HCT116 (cell line): ENCODE measurements at regions not wholly inside any gene's neighbourhood (a gene's known extent, or its start where the extent isn't known, plus 50 kb on each side); places are given as distances from the start of the nearest gene placed in this dataset.

Experiments
- ATAC-seq: fragments of 200-7000 bp; cut with Tn5 transposase; 2 replicates; pipeline ENCODE4 v1.9.1; 2020; ENCODE audit warnings: mild to moderate bottlenecking, moderate library complexity
- BruUV-seq: library from RNA; stranded (reverse); fragments of 400-500 nt; replicated peaks from 2 replicates; lab custom pipeline; 2021; lab: Mats Ljungman, UMichigan
- CTCF ChIA-PET: fragments of 300-600 bp; sonication (Branson Sonifier 250); formaldehyde crosslinking; loops from one replicate; lab custom pipeline; 2021; ENCODE audit warnings: antibody characterized with exemption; lab: Charles Lee
- POLR2A ChIA-PET: fragments of 300-600, 350-600 bp; sonication (Branson Sonifier 250); formaldehyde crosslinking; loops from one replicate; lab custom pipeline; 2021; ENCODE audit warnings: antibody characterized with exemption; lab: Charles Lee
- RAD21 ChIA-PET, 2 experiments: fragments of 300-600 bp; sonication (Branson Sonifier 250); formaldehyde crosslinking; loops; one replicate each; lab custom pipeline; 2023; ENCODE audit warnings: low total read pairs in 2 of 2; ENCODE audit not compliant: uncharacterized antibody in 2 of 2, unreplicated experiment in 2 of 2, low non-redundant PET in 1 of 2; lab: Charles Lee
- DNase-seq: peaks from one replicate; pipeline ENCODE4 v3.0.0-alpha.2; 2010; ENCODE audit warnings: low read depth, low spot score
- H2AFZ ChIP-seq: fragments of 200-600 bp; shearing (Covaris generic), sonication (generic); 2 replicates; pipeline ENCODE4 v1.6.1; 2017; ENCODE audit warnings: low read depth, mixed run types, mixed read lengths, antibody characterized with exemption, low read length; ENCODE audit not compliant: poor library complexity, severe bottlenecking
- H3K27ac ChIP-seq: 2 replicates; pipeline ENCODE4 v1.5.1; 2012; ENCODE audit warnings: low read depth, low read length
- H3K27me3 ChIP-seq: fragments of 200-600 bp; sonication (generic); 2 replicates; pipeline ENCODE4 v1.6.1; 2016; ENCODE audit warnings: mixed run types, low read length, mixed read lengths; ENCODE audit not compliant: insufficient read depth
- H3K36me3 ChIP-seq, 2 experiments: fragments of 200-500 bp in 1 of 2; fragments of 200-600 bp in 1 of 2; sonication (Bioruptor generic) in 1 of 2; sonication (generic) in 1 of 2; 2 replicates each; pipeline versions ENCODE4 v1.5.1 to v1.6.1; 2014 to 2016; ENCODE audit warnings: low read length in 2 of 2, inconsistent platforms in 1 of 2, mixed read lengths in 1 of 2, mixed run types in 1 of 2; ENCODE audit not compliant: insufficient read depth in 2 of 2, control insufficient read depth in 1 of 2
- H3K4me1 ChIP-seq, 2 experiments: fragments of 200-600 bp in 1 of 2; sonication (generic) in 1 of 2; 2 replicates each; pipeline versions ENCODE4 v1.5.1 to v1.6.1; 2012 to 2017; ENCODE audit warnings: low read length in 2 of 2, inconsistent platforms in 1 of 2, mild to moderate bottlenecking in 1 of 2, mixed read lengths in 1 of 2, mixed run types in 1 of 2, moderate library complexity in 1 of 2; ENCODE audit not compliant: insufficient read depth in 2 of 2, control insufficient read depth in 1 of 2
- H3K4me2 ChIP-seq: fragments of 200-600 bp; sonication (generic); 2 replicates; pipeline ENCODE4 v1.6.1; 2017; ENCODE audit warnings: mixed run types, low read length, mixed read lengths
- H3K4me3 ChIP-seq, 2 experiments: fragments of 200-600 bp in 1 of 2; sonication (generic) in 1 of 2; replicated peaks in 1 of 2; 2 replicates each; pipeline ENCODE4 v1.5.1; 2011 to 2016; ENCODE audit warnings: low read length in 2 of 2, control low read depth in 1 of 2, low read depth in 1 of 2, mild to moderate bottlenecking in 1 of 2, mixed read lengths in 1 of 2, mixed run types in 1 of 2
- H3K79me2 ChIP-seq: fragments of 200-600 bp; sonication (generic); 2 replicates; pipeline ENCODE4 v1.6.1; 2017; ENCODE audit warnings: mild to moderate bottlenecking, mixed run types, low read length, moderate library complexity, mixed read lengths; ENCODE audit not compliant: insufficient read depth
- H3K9ac ChIP-seq: fragments of 200-600 bp; sonication (generic); 2 replicates; pipeline ENCODE4 v1.6.1; 2016; ENCODE audit warnings: low read length, mixed read lengths
- H3K9me2 ChIP-seq: fragments of 200-600 bp; sonication (generic), shearing (Covaris generic); 2 replicates; pipeline ENCODE4 v1.6.1; 2017; ENCODE audit warnings: mixed run types, mild to moderate bottlenecking, moderate library complexity; ENCODE audit not compliant: insufficient read depth
- H3K9me3 ChIP-seq, 2 experiments: fragments of 200-500 bp in 1 of 2; fragments of 200-600 bp in 1 of 2; sonication (Bioruptor generic) in 1 of 2; sonication (generic) in 1 of 2; 2 replicates each; pipeline ENCODE4 v1.6.1; 2014 to 2017; ENCODE audit warnings: low read length in 2 of 2, mixed read lengths in 2 of 2, inconsistent platforms in 1 of 2, low read depth in 1 of 2, mild to moderate bottlenecking in 1 of 2, mixed run types in 1 of 2, moderate library complexity in 1 of 2; ENCODE audit not compliant: control insufficient read depth in 1 of 2, insufficient read depth in 1 of 2
- H4K20me1 ChIP-seq: fragments of 200-600 bp; sonication (generic), shearing (Covaris generic); 2 replicates; pipeline ENCODE4 v1.6.1; 2017; ENCODE audit warnings: mixed run types, mild to moderate bottlenecking, moderate library complexity; ENCODE audit not compliant: insufficient read depth
- ATF3 ChIP-seq: IDR thresholded peaks from 2 replicates; pipeline ENCODE4 v1.6.1; 2012
- FOSL1 ChIP-seq: IDR thresholded peaks from 2 replicates; pipeline ENCODE4 v1.6.1; 2012; ENCODE audit warnings: low read depth
- ZBTB33 ChIP-seq: IDR thresholded peaks from 2 replicates; pipeline ENCODE4 v1.6.1; 2011; ENCODE audit warnings: mild to moderate bottlenecking, low read length, moderate library complexity; ENCODE audit not compliant: insufficient replicate concordance; ENCODE audit errors: extremely low read depth
- ZFX ChIP-seq: fragments of 450-650 bp; IDR thresholded peaks from 2 replicates; pipeline ENCODE4 v1.6.1; 2017
- intact Hi-C: fragments of 100-400 bp; cut with micrococcal nuclease; formaldehyde crosslinking; loops from 2 replicates; pipeline ENCODE4 v1.10.0; 2022

- ChIA-PET RAD21 (no interaction called here), POLR2A (no interaction called here), CTCF (no interaction called here)
- no peak for ATAC-seq
- H3K4me3 ChIP-seq = no peak overlapping the region
- H3K4me2 ChIP-seq = no peak overlapping the region
- no peak overlapping the region for H3K27ac ChIP-seq
- no peak for DNase-seq
- no TSS peak for BruUV-seq
- H3K9me2 ChIP-seq = no peaks in the 10 kb centered on the region
- no peak overlapping the region for H3K9ac ChIP-seq
- H4K20me1 ChIP-seq = no peaks in the 10 kb centered on the region
- no peak overlapping the region for H2AFZ ChIP-seq
- H3K4me1 ChIP-seq = no peaks in the 10 kb centered on the region
- no peaks in the 10 kb centered on the region for H3K79me2 ChIP-seq
- intact Hi-C loops = loop anchor here (10.0 kb wide), 1 partner anchor 208 kb away; no protein-coding TSS in a partner anchor
- TF ChIP-seq ATF3 (no peak), ZBTB33 (no peak), FOSL1 (no peak)
- H3K9me3 ChIP-seq = no peaks in the 10 kb centered on the region
- no peaks in the 10 kb centered on the region for H3K27me3 ChIP-seq
- no peaks in the 10 kb centered on the region for H3K36me3 ChIP-seq
Observed at GRCh38 chr1:56036479-56036878, 542.9 kb downstream of the PLPP3 start.

GRCh38 chr1:56034847-56035481 is 544.4 kb downstream of the PLPP3 start:
- TF ChIP-seq ZFX = no peak
- TF ChIP-seq, all 23 proteins: peak for 0
- no TSS peak for BruUV-seq
- intact Hi-C loops = loop anchor here (10.0 kb wide), 1 partner anchor 210 kb away; no protein-coding TSS in a partner anchor
- RAD21 ChIA-PET = no interaction called here
- no peaks in the 10 kb centered on the region for H3K27me3 ChIP-seq
- no peaks in the 10 kb centered on the region for H3K4me1 ChIP-seq
- no peaks in the 10 kb centered on the region for H3K79me2 ChIP-seq
- POLR2A ChIA-PET = no interaction called here
- H3K4me3 ChIP-seq = no peak overlapping the region
- no peak overlapping the region for H3K9ac ChIP-seq
- H3K4me2 ChIP-seq = no peak overlapping the region
- no peaks in the 10 kb centered on the region for H4K20me1 ChIP-seq
- no peak overlapping the region for H3K27ac ChIP-seq
- H2AFZ ChIP-seq = no peak overlapping the region
- H3K9me2 ChIP-seq = no peaks in the 10 kb centered on the region
- H3K9me3 ChIP-seq = no peaks in the 10 kb centered on the region
- CTCF ChIA-PET = no interaction called here
- DNase-seq = no peak
- H3K36me3 ChIP-seq = no peaks in the 10 kb centered on the region
- no peak for ATAC-seq
